GM12865 (cell line): ENCODE measurements at regions not wholly inside any gene's neighbourhood (a gene's known extent, or its start where the extent isn't known, plus 50 kb on each side); places are given as distances from the start of the nearest gene placed in this dataset.

Experiments
- DNase-seq: peaks from one replicate; pipeline ENCODE4 v3.0.0; 2010; ENCODE audit warnings: low read depth
- H3K4me3 ChIP-seq: 2 replicates; pipeline ENCODE4 v1.5.1; 2011; ENCODE audit warnings: mild to moderate bottlenecking, low read depth, low read length, control low read depth
- CTCF ChIP-seq: IDR thresholded peaks from 2 replicates; pipeline ENCODE4 v1.5.1; 2011; ENCODE audit warnings: low read length, control low read depth, low read depth, inconsistent platforms; ENCODE audit not compliant: insufficient read depth; ENCODE audit errors: missing control alignments

- no peak overlapping the region for H3K4me3 ChIP-seq
- no peak for DNase-seq
- no peak for TF ChIP-seq CTCF
These were observed 374.2 kb upstream of the SMIM31 start for GRCh38 chr4:164379694-164380093.

GRCh38 chr4:164381859-164382258 lies 372.1 kb upstream of the SMIM31 start:
- TF ChIP-seq CTCF, result no peak
- H3K4me3 ChIP-seq, result no peak overlapping the region
- no peak for DNase-seq

- H3K4me3 ChIP-seq, result no peak overlapping the region
- DNase-seq, result no peak
- no peak for TF ChIP-seq CTCF
These were observed 370.9 kb upstream of the SMIM31 start for GRCh38 chr4:164383058-164383357.

- no peak for DNase-seq
- no peak overlapping the region for H3K4me3 ChIP-seq
These were observed 370.3 kb upstream of the SMIM31 start for GRCh38 chr4:164383358-164384220.

GRCh38 chr4:164384416-164384815 lies 369.5 kb upstream of the SMIM31 start:
- no peak overlapping the region for H3K4me3 ChIP-seq
- no peak for DNase-seq
- no peak for TF ChIP-seq CTCF

More at GRCh38 chr4:164383358-164384220, 370.3 kb upstream of the SMIM31 start:
- no peak for TF ChIP-seq CTCF

GRCh38 chr4:164396439-164396838 lies 357.5 kb upstream of the SMIM31 start:
- no peak overlapping the region for H3K4me3 ChIP-seq
- TF ChIP-seq CTCF, result no peak
- no peak for DNase-seq

- no peak for TF ChIP-seq CTCF
- H3K4me3 ChIP-seq, result no peak overlapping the region
- no peak for DNase-seq
These were observed 351.4 kb upstream of the SMIM31 start for GRCh38 chr4:164402554-164402953.
